Brain microvascular endothelial cell (primary cell): ENCODE measurements at regions not wholly inside any gene's neighbourhood (a gene's known extent, or its start where the extent isn't known, plus 50 kb on each side); places are given as distances from the start of the nearest gene placed in this dataset.
A peak's percentile ranks its signal among the peaks of the same experiment; 100 is the strongest.

Experiments
- DNase-seq: peaks from one replicate; pipeline ENCODE4 v3.0.0-alpha.2; 2020
- H3K27ac ChIP-seq: fragments of 250-450 bp; sonication (Bioruptor Pico); 2 replicates; pipeline ENCODE4 v1.5.1; 2020; ENCODE audit warnings: mild to moderate bottlenecking, moderate library complexity
- H3K27me3 ChIP-seq: fragments of 250-450 bp; sonication (Bioruptor Pico); replicated peaks from 2 replicates; pipeline ENCODE4 v1.5.1; 2020; ENCODE audit warnings: mild to moderate bottlenecking
- H3K36me3 ChIP-seq: fragments of 250-450 bp; sonication (Bioruptor Pico); replicated peaks from 2 replicates; pipeline ENCODE4 v1.5.1; 2020; ENCODE audit warnings: mild to moderate bottlenecking
- H3K4me3 ChIP-seq: 2 replicates; pipeline ENCODE4 v1.5.1; 2011; ENCODE audit warnings: low read depth, mild to moderate bottlenecking, control low read depth, low read length, moderate library complexity
- CTCF ChIP-seq: IDR thresholded peaks from 2 replicates; pipeline ENCODE4 v1.5.1; 2011; ENCODE audit warnings: low read depth, mild to moderate bottlenecking, moderate library complexity, low read length, control low read depth, inconsistent platforms; ENCODE audit errors: missing control alignments
- in situ Hi-C: cut with HindIII; loops from 2 replicates; pipeline ENCODE4 v1.10.0; 2017; ENCODE audit warnings: low sequenced_read_pairs, low pct_ligation_motif_present

DNA sequence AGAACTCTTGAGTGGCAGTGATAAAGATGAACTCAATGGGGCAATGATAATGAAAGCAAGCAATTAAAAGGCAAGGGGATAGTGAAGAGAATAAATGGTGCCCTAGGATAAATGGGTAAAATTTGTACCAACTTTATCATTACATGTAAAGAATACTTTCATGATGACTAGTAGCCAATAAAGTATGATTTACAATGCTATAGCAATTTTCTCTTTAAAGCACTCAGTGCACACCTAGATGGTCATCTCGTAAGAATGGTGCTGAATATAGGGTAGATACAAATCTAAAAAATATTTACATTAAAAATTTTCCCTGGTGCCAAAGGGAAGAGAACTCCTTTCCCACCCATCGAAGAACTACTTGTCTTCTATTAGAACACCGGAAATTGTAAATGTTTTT, 651.4 kb downstream of the STPG2 start:
- no peak overlapping the region for H3K4me3 ChIP-seq
- no peaks in the 10 kb centered on the region for H3K36me3 ChIP-seq
- no peak overlapping the region for H3K27ac ChIP-seq
- DNase-seq, result no peak
- in situ Hi-C loops, result no loop called here
- TF ChIP-seq CTCF, result no peak
- H3K27me3 ChIP-seq, result no peaks in the 10 kb centered on the region

DNA sequence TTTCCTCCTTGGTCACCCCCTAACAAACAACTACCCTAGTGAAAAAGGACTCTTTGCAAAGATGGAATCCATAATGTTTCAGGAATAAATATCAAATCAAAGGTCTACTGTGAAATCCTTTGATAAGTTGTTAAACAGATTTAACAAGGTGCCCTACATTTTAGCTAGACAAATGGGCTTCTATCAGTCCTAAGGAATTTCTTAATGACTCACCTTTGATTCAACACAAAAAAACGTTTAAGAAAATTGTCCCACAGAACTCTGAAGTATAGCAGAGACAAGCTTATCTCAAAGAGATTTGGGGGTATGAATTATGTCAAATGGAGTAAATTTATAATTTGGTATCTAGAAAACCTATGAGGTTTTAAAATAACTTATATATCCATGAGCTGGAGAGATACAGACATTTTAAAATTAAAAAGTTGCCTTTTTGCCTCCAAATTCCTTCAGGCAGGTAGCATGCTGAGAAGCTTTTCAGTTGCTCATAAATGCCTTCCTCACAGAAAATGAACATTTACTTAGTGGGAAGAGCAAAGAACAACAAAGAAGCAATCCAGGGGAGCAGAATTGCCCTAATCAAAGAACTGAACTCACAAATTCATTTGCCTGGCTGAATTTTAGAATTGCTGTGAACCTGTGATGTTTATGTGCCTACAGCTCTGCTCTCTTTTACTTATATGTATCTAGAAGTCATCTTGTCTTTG, 649.3 kb downstream of the STPG2 start:
- DNase-seq, result no peak
- Histone ChIP-seq H3K27ac (no peak overlapping the region), H3K27me3 (no peaks in the 10 kb centered on the region), H3K4me3 (no peak overlapping the region), H3K36me3 (no peaks in the 10 kb centered on the region)
- in situ Hi-C loops, result no loop called here
- no peak for TF ChIP-seq CTCF

GRCh38 chr4:97496298-97496873, 646.9 kb downstream of the STPG2 start:
- H3K36me3 ChIP-seq, result no peaks in the 10 kb centered on the region
- no peaks in the 10 kb centered on the region for H3K27me3 ChIP-seq
- in situ Hi-C loops, result no loop called here
- TF ChIP-seq CTCF, result no peak
- DNase-seq, result no peak
- no peak overlapping the region for H3K27ac ChIP-seq
- no peak overlapping the region for H3K4me3 ChIP-seq

GRCh38 chr4:97498875-97499274, 644.4 kb downstream of the STPG2 start:
- H3K27ac ChIP-seq, result no peak overlapping the region
- peak; percentile 56 for DNase-seq
- in situ Hi-C loops, result no loop called here
- no peak overlapping the region for H3K4me3 ChIP-seq
- H3K36me3 ChIP-seq, result no peaks in the 10 kb centered on the region
- no peak for TF ChIP-seq CTCF
- no peaks in the 10 kb centered on the region for H3K27me3 ChIP-seq

- no peak for DNase-seq
- Histone ChIP-seq H3K27ac (no peak overlapping the region), H3K4me3 (no peak overlapping the region), H3K36me3 (no peaks in the 10 kb centered on the region), H3K27me3 (no peaks in the 10 kb centered on the region)
- in situ Hi-C loops, result no loop called here
- TF ChIP-seq CTCF, result no peak
These were observed 642.9 kb downstream of the STPG2 start for GRCh38 chr4:97500423-97500822.

DNA sequence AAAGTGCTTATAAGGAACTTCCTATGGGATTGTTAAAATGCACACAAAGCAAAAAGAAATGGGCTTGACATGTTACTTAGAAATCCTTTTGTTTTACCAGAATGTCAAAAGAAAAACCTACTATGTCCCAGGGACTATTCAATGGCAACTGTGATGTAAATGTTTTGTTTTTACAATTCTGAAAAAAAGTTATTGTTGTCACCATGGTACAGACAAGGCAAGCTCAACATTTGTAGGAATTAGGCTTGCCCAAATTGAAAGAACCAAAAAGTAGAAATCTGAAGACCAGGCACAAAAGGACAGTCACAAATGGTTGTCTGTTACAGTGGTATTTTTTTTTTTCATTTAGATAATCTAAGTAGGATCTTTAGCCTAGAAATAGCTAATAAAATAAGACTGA, 638.6 kb downstream of the STPG2 start:
- in situ Hi-C loops, result no loop called here
- no peaks in the 10 kb centered on the region for H3K36me3 ChIP-seq
- no peak overlapping the region for H3K4me3 ChIP-seq
- no peak for DNase-seq
- no peak overlapping the region for H3K27ac ChIP-seq
- no peak for TF ChIP-seq CTCF
- H3K27me3 ChIP-seq, result no peaks in the 10 kb centered on the region
